NCI-H146 (cell line): ENCODE measurements at regions not wholly inside any gene's neighbourhood (a gene's known extent, or its start where the extent isn't known, plus 50 kb on each side); places are given as distances from the start of the nearest gene placed in this dataset.
"Not testable (repeated sequence)": the region's sequence is repeated elsewhere in the genome, so short reads cannot be mapped to it uniquely, and the experiment has no call there.

ENCODE experiments used
- DNase-seq: peaks from one replicate; lab custom pipeline; 2025; lab: John Stamatoyannopoulos, UW

DNA sequence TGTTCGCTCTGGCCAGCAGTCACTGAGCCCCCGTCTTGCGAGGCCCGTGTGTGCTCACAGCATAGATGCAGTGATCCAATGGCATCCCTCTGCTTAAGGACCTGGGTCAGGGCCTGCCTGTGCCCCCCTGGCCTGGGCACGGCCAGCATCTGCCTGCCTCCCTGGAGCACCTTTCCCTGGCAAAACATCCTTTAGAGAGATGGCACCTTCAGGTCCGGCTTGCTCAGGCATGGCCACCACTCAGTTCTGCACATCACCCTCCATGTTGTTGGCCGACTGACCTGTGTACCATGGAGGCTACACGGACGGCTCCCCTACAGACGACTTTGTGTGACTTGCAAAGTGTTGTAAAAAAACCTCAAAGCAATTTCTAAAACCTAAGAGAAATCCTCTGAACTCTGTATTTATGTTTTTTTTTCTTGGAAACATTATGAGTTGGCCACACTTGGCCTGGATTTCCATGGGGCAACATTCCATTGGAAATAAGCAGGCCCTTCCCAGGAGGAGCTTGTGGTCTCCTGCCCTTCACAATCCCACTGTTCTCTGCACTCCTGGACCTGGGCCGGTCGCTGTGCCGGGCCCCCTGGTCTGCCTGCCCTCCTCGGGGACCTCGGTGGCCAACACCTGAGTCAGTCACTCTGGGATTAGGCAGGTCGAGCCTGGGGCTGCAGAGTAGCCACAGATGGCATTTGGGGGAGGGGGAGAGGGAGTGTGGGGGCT lies 592.4 kb downstream of the TBC1D22A start:
- DNase-seq, result no peak

DNA sequence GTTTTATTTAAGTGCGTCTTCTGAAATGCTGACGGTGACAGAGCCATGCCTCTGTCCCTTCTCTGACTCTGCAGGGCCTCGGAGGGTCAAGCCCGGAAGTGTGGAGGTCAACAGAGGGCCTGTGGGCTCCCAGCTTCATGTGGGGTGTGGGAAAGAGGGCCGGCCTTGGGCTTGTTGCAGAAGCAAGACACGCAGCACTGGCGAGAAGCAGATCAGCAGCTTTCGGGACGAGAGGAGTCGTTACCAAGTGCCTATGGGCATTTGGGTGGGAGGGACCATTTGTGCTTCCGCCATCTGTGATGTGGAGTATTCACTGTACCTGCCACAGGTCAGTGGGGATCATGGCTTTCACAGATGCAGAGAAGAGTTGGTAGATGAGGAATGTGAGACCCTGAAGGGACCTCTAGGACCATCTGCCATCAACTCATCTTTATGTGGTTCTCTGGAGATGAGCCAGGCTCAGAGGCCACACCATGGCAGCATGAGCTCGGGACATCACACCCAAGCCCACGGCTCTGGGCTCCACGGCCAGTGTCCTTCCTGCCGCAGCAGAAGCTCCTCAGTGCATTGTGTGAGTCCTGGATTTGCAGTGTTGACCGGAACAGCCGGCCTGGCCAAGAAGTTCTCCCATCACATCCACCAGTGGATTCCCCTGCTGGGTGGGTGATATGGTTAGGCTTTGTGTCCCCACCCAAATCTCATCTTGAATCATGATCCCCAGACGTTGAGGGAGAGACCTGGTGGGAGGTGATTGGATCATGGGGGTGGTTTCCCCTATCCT lies 590.7 kb downstream of the TBC1D22A start:
- no peak for DNase-seq

DNA sequence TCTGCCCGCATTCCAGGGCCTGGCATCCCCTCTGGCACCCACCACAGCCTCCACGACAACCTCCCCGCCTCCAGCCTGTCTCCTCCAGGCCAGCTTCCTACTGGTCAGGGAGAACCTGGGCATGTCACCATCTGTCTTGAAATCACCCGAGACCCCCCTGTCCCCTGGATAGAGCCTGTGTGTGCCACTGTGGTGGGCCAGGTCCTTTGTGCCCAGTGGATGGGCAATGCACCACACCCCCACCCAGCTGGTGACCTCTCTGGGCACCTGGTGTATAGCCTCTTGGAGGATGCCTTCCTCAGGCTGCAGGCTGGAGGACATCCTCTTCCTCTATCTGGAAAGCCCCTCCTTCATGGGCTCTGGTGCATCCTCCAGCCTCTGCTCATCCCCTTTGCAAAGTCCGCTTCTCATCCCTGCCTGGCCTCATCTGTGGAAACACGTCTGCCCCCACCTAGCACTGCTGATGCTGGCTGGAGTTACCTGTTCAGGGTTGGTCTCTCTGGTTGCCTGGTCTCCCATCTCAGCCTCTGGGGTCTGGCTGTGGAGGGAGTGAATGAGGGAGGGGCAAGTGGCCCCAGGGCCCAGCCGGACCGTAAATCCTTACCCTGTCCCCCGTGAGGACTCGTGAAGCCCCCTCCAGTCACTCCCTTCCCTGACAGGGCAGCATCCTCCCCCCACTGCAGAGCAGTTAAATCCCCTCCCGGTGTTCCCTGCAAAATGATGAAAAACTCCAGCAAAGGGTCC lies 589.6 kb downstream of the TBC1D22A start:
- DNase-seq, result no peak

DNA sequence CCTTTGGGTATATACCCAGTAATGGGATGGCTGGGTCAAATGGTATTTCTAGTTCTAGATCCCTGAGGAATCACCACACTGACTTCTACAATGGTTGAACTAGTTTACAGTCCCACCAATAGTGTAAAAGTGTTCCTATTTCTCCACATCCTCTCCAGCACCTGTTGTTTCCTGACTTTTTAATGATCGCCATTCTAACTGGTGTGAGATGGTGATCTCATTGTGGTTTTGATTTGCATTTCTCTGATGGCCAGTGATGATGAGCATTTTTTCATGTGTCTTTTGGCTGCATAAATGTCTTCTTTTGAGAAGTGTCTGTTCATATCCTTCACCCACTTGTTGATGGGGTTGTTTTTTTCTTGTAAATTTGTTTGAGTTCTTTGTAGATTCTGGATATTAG lies 583.8 kb downstream of the TBC1D22A start:
- not testable (repeated sequence) for DNase-seq

DNA sequence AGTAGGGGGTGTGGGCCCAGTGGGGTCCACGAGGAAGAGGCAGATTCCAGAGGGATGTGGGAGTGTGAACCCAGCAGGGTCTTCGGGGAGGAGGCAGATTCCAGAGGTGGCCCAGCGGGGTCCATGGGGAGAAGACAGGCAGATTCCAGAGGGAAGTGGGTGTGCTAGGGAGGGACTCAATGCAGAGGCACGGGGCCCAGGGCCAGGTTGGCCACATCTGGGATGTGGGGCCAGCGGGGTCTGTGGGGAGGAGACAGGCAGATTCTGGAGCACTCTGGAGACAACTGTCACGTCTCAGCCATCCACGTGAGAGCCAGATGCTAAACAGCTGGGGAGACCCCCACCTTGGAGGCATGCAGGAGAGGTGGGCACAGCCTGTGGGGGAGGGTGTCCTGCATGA lies 582.6 kb downstream of the TBC1D22A start:
- no peak for DNase-seq

DNA sequence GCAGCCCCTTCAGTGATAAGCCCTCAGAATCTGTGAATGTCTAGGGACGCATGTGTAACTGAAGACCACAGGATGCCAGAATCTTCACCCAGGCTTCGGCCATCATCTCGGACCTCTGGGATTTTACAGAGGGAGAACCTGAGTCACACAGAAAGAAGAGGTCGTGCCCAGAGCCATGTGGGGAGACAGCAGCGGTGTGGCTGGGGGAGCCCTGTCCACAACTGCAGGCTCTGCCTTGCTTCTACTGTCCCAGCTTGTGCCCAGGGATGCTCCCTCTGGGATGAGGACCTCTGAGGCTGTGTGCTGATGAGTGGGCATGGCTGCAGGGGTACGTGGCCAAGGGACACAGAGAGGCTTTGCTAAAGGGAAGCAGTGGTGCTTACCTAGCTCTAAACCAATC lies 582.0 kb downstream of the TBC1D22A start:
- DNase-seq, result no peak

DNA sequence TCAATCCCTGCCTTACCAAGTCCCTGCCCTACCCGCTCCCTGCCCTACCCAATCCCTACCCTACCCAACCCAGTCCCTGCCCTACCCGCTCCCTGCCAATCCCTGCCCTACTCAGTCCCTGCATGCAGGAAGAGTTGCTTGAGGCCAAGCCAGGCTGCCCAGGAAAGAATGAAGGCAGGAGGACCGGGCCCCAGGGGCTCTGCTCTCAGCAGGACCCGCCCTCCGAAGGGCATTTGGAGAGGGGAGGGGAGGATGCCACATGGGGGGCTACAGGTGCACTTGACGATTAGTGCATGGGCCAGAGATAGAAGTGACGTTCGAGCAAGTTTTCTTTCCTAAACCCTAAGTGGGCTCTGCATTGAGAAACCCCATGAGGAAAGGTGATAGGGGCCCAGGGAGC lies 581.2 kb downstream of the TBC1D22A start:
- no peak for DNase-seq

DNA sequence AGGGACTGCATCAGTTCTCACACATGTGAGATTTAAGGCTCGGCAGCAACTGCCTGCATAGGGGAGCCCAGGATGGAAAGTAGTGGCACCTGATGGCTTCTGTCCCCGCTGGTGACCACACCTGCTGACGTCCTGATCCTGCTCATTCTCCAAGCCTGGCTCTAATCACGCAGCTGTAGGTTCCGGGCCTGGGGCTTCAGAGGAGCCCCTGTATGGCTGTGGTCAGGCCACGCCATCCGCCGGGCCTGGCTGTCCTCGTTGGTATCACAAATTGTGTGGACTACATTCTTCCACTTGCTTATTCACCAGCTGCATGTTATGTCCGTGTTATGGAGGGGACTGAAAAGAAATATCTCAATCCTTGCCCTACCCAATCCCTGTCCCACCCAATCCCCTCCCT lies 580.0 kb downstream of the TBC1D22A start:
- no peak for DNase-seq

DNA sequence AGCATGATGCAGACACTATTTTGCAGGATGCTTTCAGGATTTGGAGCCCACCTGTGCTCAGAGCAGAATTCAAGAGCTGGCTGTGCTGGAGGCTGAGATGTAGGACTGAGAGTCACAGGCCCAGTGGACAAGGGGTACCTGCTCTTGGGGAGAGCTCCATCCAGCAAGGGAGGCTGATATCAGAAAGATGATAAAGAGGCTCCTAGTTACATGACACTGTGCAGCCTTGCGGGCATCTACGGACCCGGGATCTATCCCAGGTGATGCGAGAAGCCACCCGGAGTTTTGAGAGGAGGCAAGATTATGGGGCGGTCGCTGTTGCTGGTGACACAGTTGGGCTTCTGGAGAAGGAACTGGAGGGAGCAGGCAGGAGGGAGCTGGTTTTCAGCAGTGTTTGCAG lies 579.0 kb downstream of the TBC1D22A start:
- DNase-seq, result no peak

DNA sequence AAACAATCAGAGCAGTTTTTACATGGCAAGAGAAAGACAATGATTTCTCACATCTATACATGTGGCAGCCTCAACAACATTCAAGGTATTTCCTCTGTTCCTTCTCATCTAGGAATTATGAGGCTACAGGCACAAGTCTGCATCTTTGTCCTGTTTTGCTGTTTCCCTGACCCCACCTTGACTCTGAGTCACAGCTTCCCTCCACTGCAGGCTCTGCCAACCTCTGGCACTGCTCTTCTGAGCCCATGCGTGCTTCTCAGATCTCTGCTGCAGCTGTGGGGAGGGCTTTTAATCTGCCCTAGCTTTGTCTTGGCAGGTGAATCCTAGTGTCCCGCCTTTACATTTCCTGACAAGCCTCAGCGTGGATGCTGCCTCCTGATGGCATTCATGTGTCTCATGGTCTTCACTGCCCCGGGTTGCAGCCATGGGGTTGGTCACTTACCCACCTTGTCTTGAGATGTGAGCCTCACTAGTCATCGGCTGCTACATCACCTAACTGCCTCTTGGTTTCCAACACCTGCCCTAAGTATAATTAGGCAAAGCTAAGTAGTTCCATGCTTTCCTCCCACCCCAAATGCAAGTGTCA lies 578.5 kb downstream of the TBC1D22A start:
- DNase-seq, result no peak

DNA sequence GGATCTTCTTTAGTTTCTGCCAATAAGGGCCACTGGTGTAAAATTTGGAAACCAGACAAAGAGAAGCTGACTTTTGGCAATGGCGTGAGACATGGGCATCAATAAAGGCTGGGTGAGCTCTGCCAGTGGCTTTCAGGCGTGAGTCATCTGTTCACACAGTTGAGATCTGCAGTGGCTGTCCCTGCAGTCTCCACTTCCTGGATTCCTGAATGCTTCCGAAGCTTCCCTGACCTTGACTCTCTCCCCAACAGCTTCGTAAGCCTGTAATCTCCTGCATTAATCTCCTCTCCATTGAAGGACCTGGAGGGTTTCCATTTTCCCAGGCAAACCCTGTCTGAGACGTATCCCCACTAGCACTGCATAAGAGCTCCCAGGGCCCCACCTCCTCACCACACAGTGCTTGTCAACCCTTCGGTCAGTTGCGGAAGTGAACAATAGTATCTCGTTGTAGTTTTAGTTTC lies 574.7 kb downstream of the TBC1D22A start:
- no peak for DNase-seq

DNA sequence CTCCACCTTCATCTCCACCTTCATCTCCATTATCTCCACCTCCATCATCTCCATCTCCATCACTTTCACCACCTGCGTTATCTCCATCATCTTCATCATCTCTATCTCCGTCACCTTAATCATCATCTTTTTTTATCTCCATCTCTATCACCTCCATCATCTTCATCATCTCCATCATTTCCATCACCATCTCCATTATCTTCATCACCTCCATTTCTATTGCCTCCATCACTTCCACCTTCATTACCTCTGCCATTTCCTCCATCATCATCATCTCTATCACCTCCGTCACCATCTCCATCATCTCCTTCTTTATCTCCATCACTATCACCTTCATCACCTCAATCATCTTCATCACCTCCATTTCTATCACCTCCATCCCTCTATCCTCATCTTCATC lies 573.5 kb downstream of the TBC1D22A start:
- no peak for DNase-seq

DNA sequence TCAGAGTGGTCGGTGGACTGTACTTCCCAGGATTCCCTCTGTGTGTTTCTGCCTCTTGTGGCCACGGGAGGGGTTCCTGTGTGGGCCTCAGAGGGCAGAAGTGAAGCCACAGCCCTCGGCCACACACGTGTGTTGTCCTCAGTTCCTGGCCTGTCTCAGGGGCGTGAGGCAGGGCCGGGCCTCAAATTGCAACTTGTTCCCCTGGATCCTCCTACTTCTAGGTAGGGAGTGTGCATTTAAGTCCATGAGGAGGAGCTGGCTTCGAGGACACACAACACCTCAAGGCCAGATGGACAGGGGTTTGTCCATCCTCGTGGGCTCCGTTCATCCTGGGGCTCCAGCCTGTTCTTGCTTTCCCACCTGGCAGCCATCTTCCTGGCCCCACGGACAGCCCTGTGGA lies 573.0 kb downstream of the TBC1D22A start:
- no peak for DNase-seq

DNA sequence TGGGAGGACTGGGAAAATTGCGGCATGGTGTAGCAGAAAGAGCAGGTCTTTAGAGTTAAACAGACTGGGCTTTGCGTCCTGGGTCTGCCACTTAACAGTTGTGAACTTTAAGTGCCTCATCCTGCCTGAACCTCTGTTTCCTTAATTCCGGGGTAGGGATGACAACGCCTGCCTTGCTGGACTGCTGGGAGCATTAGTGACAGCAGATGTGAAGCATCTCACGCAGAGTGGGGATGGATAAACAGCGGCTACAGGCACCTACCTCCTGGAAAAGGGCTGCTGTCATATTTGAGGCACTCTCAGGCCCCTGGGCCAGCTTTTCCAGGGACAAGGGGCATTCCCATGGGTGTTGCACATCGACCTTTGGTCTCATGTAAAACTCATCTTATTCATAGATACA lies 572.2 kb downstream of the TBC1D22A start:
- no peak for DNase-seq

DNA sequence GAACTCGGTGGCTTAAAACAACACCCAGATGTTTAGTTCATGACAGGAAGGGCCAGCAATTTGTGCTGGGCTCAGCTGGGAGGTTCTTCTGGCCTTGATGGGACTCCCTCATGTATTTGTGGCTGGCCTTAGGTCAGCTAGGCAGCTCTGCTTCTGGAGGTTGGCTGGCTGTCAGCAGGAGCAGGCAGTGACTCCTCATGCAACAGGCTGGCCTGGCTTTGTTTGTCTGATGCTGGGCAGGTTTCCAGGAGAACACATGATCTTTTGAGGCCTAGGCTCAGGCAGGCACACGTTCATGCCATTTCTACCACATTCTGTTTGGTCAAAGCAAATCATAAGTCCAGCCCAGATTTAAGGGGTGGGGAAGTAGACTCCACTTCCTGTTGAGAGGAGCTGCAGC lies 571.2 kb downstream of the TBC1D22A start:
- no peak for DNase-seq

DNA sequence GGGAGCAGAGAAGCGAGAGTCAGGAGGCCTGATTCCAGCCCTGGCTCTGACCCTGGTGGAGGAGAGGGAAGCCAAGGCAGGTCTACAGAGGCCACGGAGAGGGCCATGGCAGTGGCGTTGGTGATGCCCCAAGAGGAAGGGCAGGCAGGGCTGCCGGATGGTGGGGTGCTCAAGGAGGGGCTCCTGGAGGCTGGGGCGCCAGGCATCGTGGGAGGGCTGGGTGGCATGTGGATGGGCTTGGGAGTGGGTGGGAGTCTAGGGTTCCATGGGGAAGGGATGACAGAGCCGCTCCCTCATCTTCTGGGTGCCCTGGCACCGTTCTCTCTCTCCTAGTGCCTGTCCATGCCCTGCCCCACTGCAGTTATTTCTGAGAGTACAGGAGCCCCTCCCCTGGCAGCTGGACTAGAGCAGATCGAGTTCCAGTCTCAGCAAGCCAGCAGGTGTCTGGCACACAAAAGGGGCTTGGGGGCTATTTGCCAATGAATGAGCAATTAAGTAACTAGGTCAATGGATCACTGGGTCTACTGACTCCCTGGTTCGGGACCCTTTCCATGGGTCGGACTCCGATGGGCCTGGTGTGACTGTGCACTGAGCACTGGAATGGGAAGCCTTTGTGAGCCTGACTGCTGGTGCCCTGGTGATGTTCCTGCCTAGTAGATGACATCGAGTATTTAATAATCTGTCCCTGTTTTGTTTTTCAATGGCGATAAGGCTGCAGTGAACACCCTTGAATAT lies 570.0 kb downstream of the TBC1D22A start:
- no peak for DNase-seq

DNA sequence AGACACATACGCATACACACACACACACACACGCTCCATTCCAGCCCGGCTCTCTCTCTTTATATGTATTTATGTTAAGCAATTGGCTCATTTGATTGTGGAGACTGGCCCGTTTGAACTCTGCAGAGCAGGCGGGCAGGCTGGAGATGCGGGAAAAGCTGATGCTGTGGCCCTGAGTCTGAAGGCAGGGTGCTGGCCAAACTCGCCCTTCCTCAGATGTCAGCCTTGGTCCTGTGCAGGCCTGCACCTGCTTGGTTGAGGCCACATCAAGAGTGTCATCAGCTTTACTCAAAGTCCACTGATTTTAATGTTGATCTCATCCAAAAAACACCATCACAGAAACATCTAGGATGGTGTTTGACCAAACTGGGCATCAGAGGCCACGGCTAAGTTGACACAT lies 569.3 kb downstream of the TBC1D22A start:
- no peak for DNase-seq

DNA sequence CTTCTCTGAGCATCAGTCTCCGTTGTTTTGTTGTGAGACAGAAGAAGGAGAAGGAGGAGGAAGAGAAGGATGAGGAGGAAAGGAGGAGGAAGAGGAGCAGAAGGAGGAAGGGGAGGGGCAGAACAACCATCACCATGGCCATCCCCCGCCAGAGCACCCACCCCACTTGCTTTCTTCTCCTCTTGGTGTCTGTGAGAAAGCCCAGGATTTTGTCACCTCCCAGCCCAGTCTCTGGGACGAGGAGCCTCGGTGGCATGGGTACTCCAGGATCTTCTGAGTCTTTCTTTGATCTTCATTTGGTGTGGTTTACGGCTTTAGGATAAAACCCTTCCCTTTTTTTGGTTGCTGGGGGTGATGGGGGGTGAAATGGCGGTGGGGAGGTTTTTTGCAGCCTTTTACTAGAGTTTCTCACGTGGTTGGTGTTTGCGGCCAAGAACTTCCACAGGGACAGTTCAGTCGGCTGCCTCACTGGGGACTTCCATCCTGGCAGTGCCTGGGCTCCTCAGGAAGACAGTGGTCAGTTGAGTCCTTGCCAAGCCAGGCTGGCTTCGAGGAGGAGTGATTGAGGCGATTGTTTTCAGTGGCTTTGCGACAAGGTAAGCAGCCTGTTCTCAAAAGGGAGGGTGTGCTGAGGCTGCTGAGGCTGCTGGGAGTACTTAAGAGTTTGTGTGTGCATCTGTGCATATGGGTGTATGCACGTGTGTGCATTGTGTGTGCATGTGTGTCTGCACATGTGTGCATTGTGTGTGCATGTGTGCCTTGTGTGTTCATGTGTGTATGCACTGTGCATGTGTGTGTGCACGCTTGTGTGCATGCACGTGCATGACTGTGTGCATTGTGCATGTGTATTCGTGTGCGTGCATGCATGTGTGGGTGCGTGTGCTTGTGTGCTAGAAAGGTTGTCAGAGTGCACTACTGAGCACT lies 567.5 kb downstream of the TBC1D22A start:
- DNase-seq, result no peak

DNA sequence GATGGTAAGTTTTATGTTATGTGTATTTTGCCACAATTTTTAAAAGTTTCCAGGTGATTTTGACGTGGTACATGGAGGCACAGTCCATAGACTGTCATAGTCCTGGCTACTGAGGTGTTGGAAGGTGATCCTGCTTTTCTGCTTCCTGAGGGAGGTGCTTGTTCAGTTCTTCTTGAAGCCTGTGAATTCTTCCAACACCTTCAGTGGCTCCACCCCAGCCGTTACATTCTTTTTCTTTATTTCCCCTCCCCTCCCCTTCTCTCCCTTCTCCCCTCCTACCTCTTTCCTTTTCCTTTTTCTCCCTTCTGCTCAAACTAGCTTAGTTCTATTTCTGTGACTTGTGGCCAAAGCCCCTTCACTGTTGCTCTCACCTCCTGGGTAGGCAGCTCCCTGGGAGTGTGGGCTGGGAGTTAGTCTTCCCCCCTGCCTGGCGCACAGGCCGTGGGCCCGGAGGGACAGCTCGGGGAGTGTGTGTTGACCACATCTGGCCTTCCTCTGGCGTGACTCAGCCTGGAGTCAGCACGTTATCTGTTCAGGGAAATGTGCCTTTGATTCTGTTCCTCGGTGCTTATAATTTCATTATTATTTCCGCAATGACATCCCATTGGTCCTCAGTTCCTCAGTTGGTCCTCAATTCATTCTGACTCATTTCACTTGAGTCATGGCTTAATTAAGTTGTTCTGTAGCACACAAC lies 566.2 kb downstream of the TBC1D22A start:
- no peak for DNase-seq

DNA sequence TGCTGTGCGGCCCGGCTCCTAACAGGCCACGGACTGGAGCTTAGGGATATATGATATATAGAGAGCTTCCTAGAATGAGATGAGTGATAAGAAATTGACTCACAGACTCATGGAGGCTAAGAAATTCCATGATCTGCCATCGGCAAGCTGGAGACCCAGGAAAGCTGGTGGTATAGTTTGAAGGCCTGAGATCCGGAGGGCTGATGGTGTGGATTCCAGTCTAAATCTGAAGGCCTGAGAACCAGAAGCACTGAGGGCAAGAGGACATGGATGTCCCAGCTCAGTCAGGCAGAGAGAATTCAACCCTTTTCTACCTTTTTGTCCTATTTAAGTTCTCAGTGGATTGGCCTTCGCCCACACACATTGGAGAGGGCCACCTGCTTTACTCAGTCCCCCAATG lies 564.8 kb downstream of the TBC1D22A start:
- no peak for DNase-seq
